K562 (cell line): ENCODE measurements at regions not wholly inside any gene's neighbourhood (a gene's known extent, or its start where the extent isn't known, plus 50 kb on each side); places are given as distances from the start of the nearest gene placed in this dataset.

Experiments used
- ATAC-seq: fragments of 200-7000 bp; cut with Tn5 transposase; 3 replicates; pipeline ENCODE4 v1.9.1; 2020; ENCODE audit warnings: moderate library complexity
- BruUV-seq: library from RNA; stranded (reverse); fragments of 400-500 nt; replicated peaks from 2 replicates; lab custom pipeline; 2021; lab: Mats Ljungman, UMichigan
- CTCF ChIA-PET: fragments of 300-600 bp; formaldehyde crosslinking; extraction: SDS; loops from one replicate; lab custom pipeline; 2021; ENCODE audit warnings: low intra/inter-chr PET ratio; lab: Yijun Ruan, JAX
- POLR2A ChIA-PET: fragments of 300-600, 350-650 bp; sonication (Branson Sonifier 250); formaldehyde crosslinking; extraction: SDS; loops from one replicate; lab custom pipeline; 2021; ENCODE audit warnings: antibody characterized with exemption, inconsistent platforms; lab: Yijun Ruan, JAX
- DNase-seq, 4 experiments: peaks; one replicate each; pipeline versions ENCODE4 v3.0.0 to v3.0.0-alpha.2; 2011 to 2018; ENCODE audit warnings: low spot score in 3 of 4, mixed read lengths in 3 of 4; ENCODE audit errors: extremely low read depth in 1 of 4
- FAIRE-seq: peaks from 2 replicates; lab custom pipeline; 2011; peaks lifted over from hg19 to GRCh38; lab: Jason Lieb, UNC
- H2AFZ ChIP-seq: 2 replicates; pipeline ENCODE4 v1.6.0; 2011; ENCODE audit warnings: low read depth, low read length, control low read depth, inconsistent platforms
- H3K27ac ChIP-seq: fragments of 200-600 bp; 3 replicates; pipeline ENCODE4 v1.8.0; 2011; ENCODE audit warnings: low read depth, mild to moderate bottlenecking, control low read depth, inconsistent platforms, low read length, moderate library complexity, mixed read lengths; ENCODE audit errors: extremely low read depth
- H3K27me3 ChIP-seq, 2 experiments: fragments of 300-600 bp in 1 of 2; 2 replicates in 1 of 2; 3 replicates in 1 of 2; pipeline versions ENCODE4 v1.6.0 to v1.8.0; 2011; ENCODE audit warnings: inconsistent platforms in 2 of 2, low read length in 2 of 2, mild to moderate bottlenecking in 1 of 2, mixed read lengths in 1 of 2, moderate library complexity in 1 of 2; ENCODE audit not compliant: control insufficient read depth in 2 of 2, insufficient read depth in 2 of 2
- H3K36me3 ChIP-seq: fragments of 300-600 bp; 3 replicates; pipeline ENCODE4 v1.8.0; 2011; ENCODE audit warnings: mild to moderate bottlenecking, low read length, inconsistent platforms; ENCODE audit not compliant: control insufficient read depth, insufficient read depth
- H3K4me1 ChIP-seq, 2 experiments: fragments of 200-600 bp in 1 of 2; replicated peaks in 1 of 2; 2 replicates in 1 of 2; 3 replicates in 1 of 2; pipeline versions ENCODE4 v1.5.1 to v1.8.0; 2011; ENCODE audit warnings: inconsistent platforms in 2 of 2, low read length in 2 of 2, mild to moderate bottlenecking in 1 of 2, mixed read lengths in 1 of 2, moderate library complexity in 1 of 2; ENCODE audit not compliant: control insufficient read depth in 2 of 2, insufficient read depth in 2 of 2
- H3K4me2 ChIP-seq: 2 replicates; pipeline ENCODE4 v1.6.1; 2011; ENCODE audit warnings: low read length, control low read depth, inconsistent platforms, mixed read lengths; ENCODE audit not compliant: insufficient read depth
- H3K4me3 ChIP-seq: fragments of 200-600 bp; sonication (generic), shearing (Covaris generic); 2 replicates; pipeline ENCODE4 v1.5.1; 2016; ENCODE audit warnings: control low read depth, inconsistent platforms
- H3K79me2 ChIP-seq: fragments of 200-600 bp; 3 replicates; pipeline ENCODE4 v1.8.0; 2011; ENCODE audit warnings: low read length, inconsistent platforms; ENCODE audit not compliant: control insufficient read depth, insufficient read depth
- H3K9ac ChIP-seq, 2 experiments: 2 replicates each; pipeline versions ENCODE4 v1.6.0 to v1.6.1; 2011; ENCODE audit warnings: low read depth in 2 of 2, low read length in 2 of 2, control low read depth in 1 of 2, inconsistent platforms in 1 of 2, mild to moderate bottlenecking in 1 of 2, mixed read lengths in 1 of 2; ENCODE audit not compliant: insufficient read depth in 1 of 2
- H3K9me1 ChIP-seq: one replicate; pipeline ENCODE4 v1.6.0; 2011; ENCODE audit warnings: inconsistent platforms, mild to moderate bottlenecking, low read length, moderate library complexity; ENCODE audit not compliant: control insufficient read depth, insufficient read depth
- H3K9me3 ChIP-seq: replicated peaks from 2 replicates; pipeline ENCODE4 v1.5.1; 2011; ENCODE audit warnings: low read depth, low read length, inconsistent platforms; ENCODE audit not compliant: control insufficient read depth, insufficient read depth
- H4K20me1 ChIP-seq: replicated peaks from 2 replicates; pipeline ENCODE4 v1.6.1; 2011; ENCODE audit warnings: low read length, inconsistent platforms, mixed read lengths; ENCODE audit not compliant: control insufficient read depth, insufficient read depth
- C11orf30 ChIP-seq: fragments of 450-650 bp; IDR thresholded peaks from 2 replicates; pipeline ENCODE4 v1.6.1; 2016; ENCODE audit warnings: low read depth, mild to moderate bottlenecking
- CTBP1 ChIP-seq: fragments of 450-650 bp; IDR thresholded peaks from 2 replicates; pipeline ENCODE4 v1.6.1; 2016; ENCODE audit warnings: borderline replicate concordance
- CXXC5 ChIP-seq: fragments of 250-450 bp; sonication (Bioruptor Pico); IDR thresholded peaks from 2 replicates; pipeline ENCODE4 v1.8.0; 2022; ENCODE audit warnings: inconsistent platforms, mild to moderate bottlenecking, moderate library complexity
- EHMT2 ChIP-seq: fragments of 450-650 bp; IDR thresholded peaks from 2 replicates; pipeline ENCODE4 v1.6.1; 2018; ENCODE audit warnings: antibody characterized with exemption
- EWSR1 ChIP-seq: fragments of 450-650 bp; IDR thresholded peaks from 2 replicates; pipeline ENCODE4 v1.6.1; 2018; ENCODE audit warnings: borderline replicate concordance, mild to moderate bottlenecking, low read depth, moderate library complexity; ENCODE audit not compliant: partially characterized antibody
- KAT7 ChIP-seq: sonication (generic); formaldehyde crosslinking; IDR thresholded peaks from 2 replicates; pipeline ENCODE4 v1.8.0; 2022; ENCODE audit warnings: missing genetic modification reagents, mild to moderate bottlenecking, borderline replicate concordance
- NR3C1 ChIP-seq: sonication (generic); formaldehyde crosslinking; IDR thresholded peaks from 2 replicates; pipeline ENCODE4 v1.8.1; 2022; ENCODE audit warnings: missing genetic modification reagents
- RBM17 ChIP-seq: fragments of 200-400 bp; formaldehyde crosslinking; IDR thresholded peaks from 2 replicates; pipeline ENCODE4 v1.6.1; 2017; ENCODE audit warnings: low read depth, mild to moderate bottlenecking, low read length, borderline replicate concordance
- SAFB ChIP-seq: fragments of 200-400 bp; formaldehyde crosslinking; IDR thresholded peaks from 2 replicates; pipeline ENCODE4 v1.6.1; 2017; ENCODE audit warnings: low read depth, low read length, borderline replicate concordance
- YY1 ChIP-seq, 3 experiments: IDR thresholded peaks; 2 replicates each; pipeline ENCODE4 v1.6.1; 2011; ENCODE audit warnings: low read length in 2 of 3, mild to moderate bottlenecking in 2 of 3, moderate library complexity in 2 of 3, borderline replicate concordance in 1 of 3, control low read depth in 1 of 3, low read depth in 1 of 3; ENCODE audit not compliant: insufficient read depth in 3 of 3, insufficient replicate concordance in 2 of 3, control insufficient read depth in 1 of 3, insufficient read length in 1 of 3; ENCODE audit errors: extremely low read depth in 1 of 3
- WGBS: fragments of 100-300 bp; shearing (Covaris generic); methylation state at CpG from one replicate; pipeline ENCODE4 v1.1.6; 2016; ENCODE audit warnings: low coverage, mixed read lengths; ENCODE audit not compliant: insufficient coverage; ENCODE audit errors: missing lambda C conversion rate; 5-methylcytosine and 5-hydroxymethylcytosine counted together
- in situ Hi-C: fragments of 300-500 bp; cut with MboI; formaldehyde crosslinking; loops from 4 replicates; pipeline ENCODE4 v1.15.0; 2018; ENCODE audit warnings: inconsistent platforms, mixed read lengths
- intact Hi-C: fragments of 100-400 bp; cut with micrococcal nuclease; formaldehyde crosslinking; loops from 2 replicates; pipeline ENCODE4 v1.14.2; 2022
- TF ChIP-seq, protein P1 (sequence below): sonication (generic); formaldehyde crosslinking; IDR thresholded peaks from 2 replicates; pipeline ENCODE4 v1.8.0; 2023; ENCODE audit warnings: mild to moderate bottlenecking, missing genetic modification reagents
- TF ChIP-seq, protein P2 (sequence below), 2 experiments: IDR thresholded peaks; 2 replicates each; pipeline ENCODE4 v1.6.1; 2012; ENCODE audit warnings: improper control_type of control experiment in 2 of 2, low read depth in 2 of 2, low read length in 2 of 2, borderline replicate concordance in 1 of 2

DNA sequence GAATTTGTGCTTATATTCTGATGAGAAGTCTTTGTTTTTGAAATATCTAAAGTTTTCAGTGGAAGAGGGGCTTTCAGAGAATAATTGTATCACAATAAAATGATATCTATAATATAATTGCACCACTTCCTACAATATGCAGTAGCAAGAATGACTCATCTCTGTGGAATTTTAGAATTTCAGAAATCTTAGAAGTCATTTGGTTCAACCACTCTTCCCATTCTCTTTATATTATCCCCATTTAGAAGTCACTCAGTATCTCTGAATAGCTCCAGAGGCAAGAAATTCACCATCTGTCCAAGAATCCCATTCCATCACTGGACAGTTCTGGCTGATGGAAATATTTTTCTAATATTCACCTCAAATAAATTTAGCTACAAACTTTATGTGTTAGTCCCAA is 59.3 kb upstream of the CCDC68 start (continued):
- TF ChIP-seq RBM17 (no peak), NR3C1 (CRISPR knock-in tag) (no peak), KAT7 (CRISPR knock-in tag) (no peak), YY1 (IDR thresholded peaks at IDR 0.05; ENCODE audit: borderline replicate concordance in 1 of 3, control insufficient read depth in 1 of 3, extremely low read depth in 1 of 3, insufficient read depth in 3 of 3, insufficient read length in 1 of 3, insufficient replicate concordance in 2 of 3, low read depth in 1 of 3, low read length in 2 of 3) (no peak), EWSR1 (no peak)

DNA sequence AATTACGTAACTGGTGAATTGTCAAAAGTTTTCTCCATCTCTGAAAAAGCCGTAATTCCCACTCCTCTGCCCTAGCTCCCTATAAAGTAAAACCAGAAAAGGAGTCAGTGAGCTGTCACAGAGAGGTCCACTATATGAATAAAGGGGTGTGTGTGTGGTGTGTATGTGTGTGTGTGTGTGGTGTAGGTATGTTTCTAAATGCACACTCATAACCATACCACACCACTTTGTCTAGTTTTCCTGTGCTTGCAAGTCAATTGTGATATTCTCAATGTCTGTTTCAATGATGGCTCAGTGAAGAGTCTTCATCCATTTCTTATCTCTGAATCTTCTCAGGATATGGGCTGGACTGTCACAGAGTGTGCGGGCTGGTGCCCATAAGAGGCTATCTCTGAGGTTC is 54.8 kb upstream of the CCDC68 start:
- no peak for ATAC-seq

More for the DNA sequence above, 54.8 kb upstream of the CCDC68 start:
- Histone ChIP-seq H3K36me3 (no peaks in the 10 kb centered on the region), H3K79me2 (no peaks in the 10 kb centered on the region), H3K9me3 (no peaks in the 10 kb centered on the region), H3K27me3 (no peaks in the 10 kb centered on the region), H3K27ac (no peak overlapping the region), H3K4me2 (no peak overlapping the region), H4K20me1 (no peaks in the 10 kb centered on the region), H2AFZ (no peak overlapping the region), H3K9ac (no peak overlapping the region), H3K4me3 (no peak overlapping the region), H3K9me1 (no peaks in the 10 kb centered on the region), H3K4me1 (no peaks in the 10 kb centered on the region)
- in situ Hi-C loops, result no loop called here
- 7% methylated on average over 3 of the region's 3 CpGs for WGBS
- no peak for DNase-seq
- ChIA-PET POLR2A (no interaction called here), CTCF (no interaction called here)
- no peak for TF ChIP-seq CTBP1
- no peak for TF ChIP-seq CXXC5 (CRISPR knock-in tag)
- no peak for TF ChIP-seq SAFB
- TF ChIP-seq EHMT2, result no peak
- TF ChIP-seq, protein P1, sequence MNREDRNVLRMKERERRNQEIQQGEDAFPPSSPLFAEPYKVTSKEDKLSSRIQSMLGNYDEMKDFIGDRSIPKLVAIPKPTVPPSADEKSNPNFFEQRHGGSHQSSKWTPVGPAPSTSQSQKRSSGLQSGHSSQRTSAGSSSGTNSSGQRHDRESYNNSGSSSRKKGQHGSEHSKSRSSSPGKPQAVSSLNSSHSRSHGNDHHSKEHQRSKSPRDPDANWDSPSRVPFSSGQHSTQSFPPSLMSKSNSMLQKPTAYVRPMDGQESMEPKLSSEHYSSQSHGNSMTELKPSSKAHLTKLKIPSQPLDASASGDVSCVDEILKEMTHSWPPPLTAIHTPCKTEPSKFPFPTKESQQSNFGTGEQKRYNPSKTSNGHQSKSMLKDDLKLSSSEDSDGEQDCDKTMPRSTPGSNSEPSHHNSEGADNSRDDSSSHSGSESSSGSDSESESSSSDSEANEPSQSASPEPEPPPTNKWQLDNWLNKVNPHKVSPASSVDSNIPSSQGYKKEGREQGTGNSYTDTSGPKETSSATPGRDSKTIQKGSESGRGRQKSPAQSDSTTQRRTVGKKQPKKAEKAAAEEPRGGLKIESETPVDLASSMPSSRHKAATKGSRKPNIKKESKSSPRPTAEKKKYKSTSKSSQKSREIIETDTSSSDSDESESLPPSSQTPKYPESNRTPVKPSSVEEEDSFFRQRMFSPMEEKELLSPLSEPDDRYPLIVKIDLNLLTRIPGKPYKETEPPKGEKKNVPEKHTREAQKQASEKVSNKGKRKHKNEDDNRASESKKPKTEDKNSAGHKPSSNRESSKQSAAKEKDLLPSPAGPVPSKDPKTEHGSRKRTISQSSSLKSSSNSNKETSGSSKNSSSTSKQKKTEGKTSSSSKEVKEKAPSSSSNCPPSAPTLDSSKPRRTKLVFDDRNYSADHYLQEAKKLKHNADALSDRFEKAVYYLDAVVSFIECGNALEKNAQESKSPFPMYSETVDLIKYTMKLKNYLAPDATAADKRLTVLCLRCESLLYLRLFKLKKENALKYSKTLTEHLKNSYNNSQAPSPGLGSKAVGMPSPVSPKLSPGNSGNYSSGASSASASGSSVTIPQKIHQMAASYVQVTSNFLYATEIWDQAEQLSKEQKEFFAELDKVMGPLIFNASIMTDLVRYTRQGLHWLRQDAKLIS (CRISPR knock-in tag), result no peak
- TF ChIP-seq, protein P2, sequence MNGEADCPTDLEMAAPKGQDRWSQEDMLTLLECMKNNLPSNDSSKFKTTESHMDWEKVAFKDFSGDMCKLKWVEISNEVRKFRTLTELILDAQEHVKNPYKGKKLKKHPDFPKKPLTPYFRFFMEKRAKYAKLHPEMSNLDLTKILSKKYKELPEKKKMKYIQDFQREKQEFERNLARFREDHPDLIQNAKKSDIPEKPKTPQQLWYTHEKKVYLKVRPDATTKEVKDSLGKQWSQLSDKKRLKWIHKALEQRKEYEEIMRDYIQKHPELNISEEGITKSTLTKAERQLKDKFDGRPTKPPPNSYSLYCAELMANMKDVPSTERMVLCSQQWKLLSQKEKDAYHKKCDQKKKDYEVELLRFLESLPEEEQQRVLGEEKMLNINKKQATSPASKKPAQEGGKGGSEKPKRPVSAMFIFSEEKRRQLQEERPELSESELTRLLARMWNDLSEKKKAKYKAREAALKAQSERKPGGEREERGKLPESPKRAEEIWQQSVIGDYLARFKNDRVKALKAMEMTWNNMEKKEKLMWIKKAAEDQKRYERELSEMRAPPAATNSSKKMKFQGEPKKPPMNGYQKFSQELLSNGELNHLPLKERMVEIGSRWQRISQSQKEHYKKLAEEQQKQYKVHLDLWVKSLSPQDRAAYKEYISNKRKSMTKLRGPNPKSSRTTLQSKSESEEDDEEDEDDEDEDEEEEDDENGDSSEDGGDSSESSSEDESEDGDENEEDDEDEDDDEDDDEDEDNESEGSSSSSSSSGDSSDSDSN (IDR thresholded peaks at IDR 0.05; ENCODE audit: borderline replicate concordance in 1 of 2, low read depth in 2 of 2, low read length in 2 of 2), result no peak
- TF ChIP-seq C11orf30, result no peak
- no TSS peak for BruUV-seq
- intact Hi-C loops, result no loop called here
- no peak for FAIRE-seq
